Spleen (tissue), 11 donors: ENCODE measurements at regions not wholly inside any gene's neighbourhood (a gene's known extent, or its start where the extent isn't known, plus 50 kb on each side); places are given as distances from the start of the nearest gene placed in this dataset.

Source experiments
- DNase-seq: peaks from one replicate; pipeline ENCODE4 v3.0.0-alpha.2; 2020
- H3K27ac ChIP-seq, 8 donors: fragments of 200-600 bp; sonication (generic) in 7 of 8; 1 replicate in 4 of 8; 2 replicates in 4 of 8; pipeline versions ENCODE4 v1.5.0 to v1.8.0; 2016 to 2021; ENCODE audit warnings: inconsistent platforms in 4 of 8, mild to moderate bottlenecking in 4 of 8, moderate library complexity in 1 of 8
- H3K27me3 ChIP-seq, 7 donors: fragments of 200-600 bp; sonication (generic) in 6 of 7; replicated peaks in 1 of 7; 1 replicate in 4 of 7; 2 replicates in 3 of 7; pipeline versions ENCODE4 v1.5.0 to v1.8.0; 2016 to 2021; ENCODE audit warnings: inconsistent platforms in 3 of 7, mild to moderate bottlenecking in 1 of 7
- H3K36me3 ChIP-seq, 6 donors: fragments of 200-600 bp; sonication (generic) in 5 of 6; 1 replicate in 4 of 6; 2 replicates in 2 of 6; pipeline versions ENCODE4 v1.5.0 to v1.8.0; 2016 to 2021; ENCODE audit warnings: inconsistent platforms in 2 of 6
- H3K4me1 ChIP-seq, 6 donors: fragments of 200-600 bp; sonication (generic) in 5 of 6; 1 replicate in 3 of 6; 2 replicates in 3 of 6; pipeline versions ENCODE4 v1.5.0 to v1.8.0; 2016 to 2021; ENCODE audit warnings: inconsistent platforms in 3 of 6
- H3K4me3 ChIP-seq, 8 donors: fragments of 200-600 bp; sonication (generic) in 7 of 8; 1 replicate in 4 of 8; 2 replicates in 4 of 8; pipeline versions ENCODE4 v1.5.0 to v1.8.0; 2016 to 2021; ENCODE audit warnings: inconsistent platforms in 4 of 8, mild to moderate bottlenecking in 4 of 8, moderate library complexity in 2 of 8
- H3K9me3 ChIP-seq, 8 donors: fragments of 200-600 bp; sonication (generic) in 7 of 8; 1 replicate in 4 of 8; 2 replicates in 4 of 8; pipeline versions ENCODE4 v1.5.0 to v1.8.0; 2016 to 2021; ENCODE audit warnings: inconsistent platforms in 4 of 8
- POLR2A ChIP-seq, 3 donors: fragments of 450-650 bp; IDR thresholded peaks; one replicate each; pipeline ENCODE4 v1.5.1; 2017; ENCODE audit warnings: antibody characterized with exemption in 3 of 3, mild to moderate bottlenecking in 1 of 3
- POLR2AphosphoS5 ChIP-seq, 3 donors: sonication (generic); formaldehyde crosslinking; IDR thresholded peaks; one replicate each; pipeline ENCODE4 v1.5.1; 2017; ENCODE audit warnings: antibody characterized with exemption in 3 of 3
- WGBS, 5 donors: extraction: QIAGEN DNeasy Blood & Tissue Kit in 3 of 5; methylation state at CpG; one replicate each; pipeline versions ENCODE4 v1.1.5 to v1.1.7; 2013 to 2018; 5-methylcytosine and 5-hydroxymethylcytosine counted together
- intact Hi-C: fragments of 100-400 bp; cut with DNase I; formaldehyde crosslinking; loops from one replicate; pipeline ENCODE4 v1.15.0; 2023; ENCODE audit warnings: low total_unique reads
- TF ChIP-seq, protein P1 (sequence below), 11 experiments: fragments of 200-600 bp in 7 of 11; fragments of 450-650 bp in 4 of 11; sonication (generic) in 4 of 11; IDR thresholded peaks in 8 of 11; conservative IDR thresholded peaks in 3 of 11; 1 replicate in 7 of 11; 2 replicates in 4 of 11; pipeline versions ENCODE4 v1.4.0 to v1.8.0; 2016 to 2021; ENCODE audit warnings: antibody characterized with exemption in 11 of 11, inconsistent platforms in 4 of 11, mild to moderate bottlenecking in 1 of 11
- donor health status: healthy with polysubstance abuse.
- donor health status: DM: no; HTN: no; CAD: no; lungs with moderate emphysema.
- donor health status: DM: no; HTN: no; CAD: no.
- donor health status: Bipolar disorder and iron deficiency.
- donor health status: healthy.
- donor health status: DM: no; HTN: no; CAD: no.
- donor health status: DM: yes; HTN: yes; CAD: no.

DNA sequence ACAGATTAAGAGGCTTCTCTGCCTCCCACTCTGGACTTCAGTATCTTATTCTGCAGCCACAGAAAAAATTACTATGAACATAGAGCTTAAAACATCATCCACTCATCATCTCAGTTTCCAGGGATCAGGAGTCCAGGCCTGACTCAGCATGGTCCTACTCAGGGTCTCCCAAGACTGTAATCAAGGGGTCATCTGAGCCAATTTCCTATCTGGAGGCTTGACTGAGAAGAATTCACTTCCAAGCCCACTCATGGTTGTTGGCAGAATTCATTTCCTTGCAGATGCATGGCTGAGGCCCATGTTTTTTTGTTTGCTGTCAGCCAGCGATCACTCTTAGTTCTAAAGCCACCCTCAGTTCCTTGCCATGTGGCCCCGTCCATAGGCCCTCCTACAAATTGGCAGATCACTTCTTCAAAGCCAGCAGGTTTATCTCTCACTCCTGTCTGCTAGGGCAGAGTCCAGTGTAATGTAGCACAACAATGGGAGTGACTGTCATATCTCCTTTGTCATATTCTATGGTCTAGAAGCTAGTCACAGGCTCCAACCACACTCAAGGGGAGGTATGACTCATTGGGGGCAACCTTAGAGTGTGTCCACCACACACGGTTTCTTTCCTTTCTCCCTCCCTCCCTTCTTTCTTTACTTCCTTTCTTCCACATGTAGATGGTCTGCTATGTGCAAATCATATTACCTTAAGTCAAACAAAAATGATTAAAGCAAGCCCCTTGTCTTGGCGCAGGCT, 251.6 kb downstream of the QDPR start:
- intact Hi-C loops = no loop called here
- DNase-seq = no peak
- no peaks in the 10 kb centered on the region for H3K27me3 ChIP-seq
- no peaks in the 10 kb centered on the region for H3K4me1 ChIP-seq
- H3K27ac ChIP-seq = no peak overlapping the region
- H3K4me3 ChIP-seq = no peak overlapping the region
- peaks cover 0 to 5% (median 0%) of the 10 kb centered on the region in 8 donors for H3K9me3 ChIP-seq
- TF ChIP-seq, protein P1, sequence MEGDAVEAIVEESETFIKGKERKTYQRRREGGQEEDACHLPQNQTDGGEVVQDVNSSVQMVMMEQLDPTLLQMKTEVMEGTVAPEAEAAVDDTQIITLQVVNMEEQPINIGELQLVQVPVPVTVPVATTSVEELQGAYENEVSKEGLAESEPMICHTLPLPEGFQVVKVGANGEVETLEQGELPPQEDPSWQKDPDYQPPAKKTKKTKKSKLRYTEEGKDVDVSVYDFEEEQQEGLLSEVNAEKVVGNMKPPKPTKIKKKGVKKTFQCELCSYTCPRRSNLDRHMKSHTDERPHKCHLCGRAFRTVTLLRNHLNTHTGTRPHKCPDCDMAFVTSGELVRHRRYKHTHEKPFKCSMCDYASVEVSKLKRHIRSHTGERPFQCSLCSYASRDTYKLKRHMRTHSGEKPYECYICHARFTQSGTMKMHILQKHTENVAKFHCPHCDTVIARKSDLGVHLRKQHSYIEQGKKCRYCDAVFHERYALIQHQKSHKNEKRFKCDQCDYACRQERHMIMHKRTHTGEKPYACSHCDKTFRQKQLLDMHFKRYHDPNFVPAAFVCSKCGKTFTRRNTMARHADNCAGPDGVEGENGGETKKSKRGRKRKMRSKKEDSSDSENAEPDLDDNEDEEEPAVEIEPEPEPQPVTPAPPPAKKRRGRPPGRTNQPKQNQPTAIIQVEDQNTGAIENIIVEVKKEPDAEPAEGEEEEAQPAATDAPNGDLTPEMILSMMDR (IDR thresholded peaks at IDR 0.05 in 8 of 11, conservative IDR thresholded peaks at IDR 0.05 in 3 of 11) = no peak
- TF ChIP-seq POLR2AphosphoS5 (IDR thresholded peaks at IDR 0.05) = no peak
- WGBS, 5 donors = 79 to 89% (median 87%) methylated on average over 4 of the region's 4 CpGs
- H3K36me3 ChIP-seq = no peaks in the 10 kb centered on the region

DNA sequence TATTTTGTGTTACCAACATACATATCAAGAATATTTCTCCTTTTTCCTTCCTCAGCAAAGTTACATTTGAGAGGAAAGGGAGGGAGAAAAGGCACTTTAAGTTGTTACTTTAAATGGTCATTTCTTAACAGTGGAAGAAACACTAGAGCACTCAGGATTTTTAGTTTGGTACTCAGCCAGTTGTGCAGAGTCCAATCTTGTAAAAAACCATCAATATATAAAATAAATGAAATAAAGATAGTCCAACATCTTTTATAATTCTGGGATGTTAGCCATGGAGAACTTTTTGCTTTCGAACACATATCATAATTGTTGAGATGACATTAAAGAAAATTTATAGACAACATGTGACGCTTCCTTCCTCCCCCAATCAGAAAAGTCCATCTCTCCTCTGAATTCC, 253.8 kb downstream of the QDPR start:
- WGBS, 5 donors = 79 to 91% (median 84%) methylated on average over 2 of the region's 2 CpGs
- Histone ChIP-seq H3K27ac (no peak overlapping the region), H3K4me3 (no peak overlapping the region), H3K9me3 (peaks cover 0 to 5% (median 0%) of the 10 kb centered on the region in 8 donors), H3K4me1 (no peaks in the 10 kb centered on the region), H3K36me3 (no peaks in the 10 kb centered on the region), H3K27me3 (no peaks in the 10 kb centered on the region)
- intact Hi-C loops = no loop called here
- no peak for TF ChIP-seq POLR2A (IDR thresholded peaks at IDR 0.05)
- TF ChIP-seq, protein P1 (IDR thresholded peaks at IDR 0.05 in 8 of 11, conservative IDR thresholded peaks at IDR 0.05 in 3 of 11) = no peak
- no peak for TF ChIP-seq POLR2AphosphoS5 (IDR thresholded peaks at IDR 0.05)
- no peak for DNase-seq

DNA sequence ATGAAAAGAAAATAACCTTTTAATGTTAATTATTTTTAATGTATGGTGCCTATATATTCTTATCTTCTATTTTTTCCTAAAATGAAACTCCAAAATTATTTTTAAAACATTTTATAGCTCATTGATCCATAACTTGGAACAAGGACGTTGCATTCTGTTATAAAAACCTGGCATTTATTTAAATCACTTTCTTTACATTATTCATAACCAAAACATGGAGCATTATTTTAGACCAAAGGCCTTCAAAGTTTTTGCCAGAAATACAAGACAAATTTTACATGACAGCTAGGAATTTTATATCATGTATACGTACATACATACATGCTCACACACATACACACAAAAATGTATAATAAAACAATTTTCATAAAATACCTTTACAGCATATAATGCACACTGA, 259.8 kb downstream of the QDPR start:
- DNase-seq = no peak
- no peak overlapping the region for H3K27ac ChIP-seq
- no peaks in the 10 kb centered on the region for H3K9me3 ChIP-seq
- TF ChIP-seq POLR2AphosphoS5 (IDR thresholded peaks at IDR 0.05) (no peak), POLR2A (IDR thresholded peaks at IDR 0.05) (no peak)
- no peak overlapping the region for H3K4me3 ChIP-seq
- H3K4me1 ChIP-seq = no peaks in the 10 kb centered on the region
- no peaks in the 10 kb centered on the region for H3K36me3 ChIP-seq
- intact Hi-C loops = no loop called here
- no peaks in the 10 kb centered on the region for H3K27me3 ChIP-seq
- 79 to 85% (median 82%) methylated on average over 2 of the region's 2 CpGs for WGBS, 5 donors

DNA sequence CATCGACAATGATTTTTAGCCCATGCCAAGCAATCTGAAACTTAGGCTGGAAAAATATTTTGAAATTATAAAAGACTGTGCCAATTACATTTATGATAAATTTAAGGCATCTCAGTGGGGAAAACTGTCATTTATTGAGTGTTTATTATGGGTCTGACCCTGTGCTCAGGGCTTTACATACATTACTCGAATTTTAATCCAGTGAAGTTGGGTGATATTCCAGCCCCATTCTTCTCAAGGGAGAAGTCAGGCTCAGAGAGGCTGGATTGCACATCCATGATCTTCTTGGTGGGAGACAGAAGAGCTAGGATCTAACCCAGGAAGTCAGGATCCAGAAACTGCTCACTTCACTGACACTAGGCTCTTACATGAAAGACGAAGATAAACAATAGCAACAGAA, 260.8 kb downstream of the QDPR start:
- 65 to 85% (median 74%) methylated on average over 3 of the region's 3 CpGs for WGBS, 5 donors
- no peak for DNase-seq
- H3K4me1 ChIP-seq = no peaks in the 10 kb centered on the region
- no peak overlapping the region for H3K27ac ChIP-seq
- intact Hi-C loops = no loop called here
- H3K36me3 ChIP-seq = no peaks in the 10 kb centered on the region
- H3K27me3 ChIP-seq = no peaks in the 10 kb centered on the region
- H3K9me3 ChIP-seq = no peaks in the 10 kb centered on the region
- TF ChIP-seq, protein P1 (IDR thresholded peaks at IDR 0.05 in 8 of 11, conservative IDR thresholded peaks at IDR 0.05 in 3 of 11) = no peak
- TF ChIP-seq POLR2A (IDR thresholded peaks at IDR 0.05) = no peak
- no peak for TF ChIP-seq POLR2AphosphoS5 (IDR thresholded peaks at IDR 0.05)
- no peak overlapping the region for H3K4me3 ChIP-seq
